Mammary epithelial cell (primary cell): ENCODE measurements at regions not wholly inside any gene's neighbourhood (a gene's known extent, or its start where the extent isn't known, plus 50 kb on each side); places are given as distances from the start of the nearest gene placed in this dataset.

Source experiments
- CTCF ChIP-seq, 2 donors: IDR thresholded peaks in 1 of 2; conservative IDR thresholded peaks in 1 of 2; 2 replicates each; pipeline ENCODE4 v1.5.1; 2011 to 2012; ENCODE audit warnings: inconsistent platforms in 2 of 2, low read length in 2 of 2, mild to moderate bottlenecking in 2 of 2, control low read depth in 1 of 2, low read depth in 1 of 2; ENCODE audit not compliant: insufficient read depth in 1 of 2; ENCODE audit errors: extremely low read depth in 1 of 2
- EZH2 ChIP-seq: IDR thresholded peaks from 2 replicates; pipeline ENCODE4 v1.6.1; 2012; ENCODE audit warnings: low read length, inconsistent platforms, borderline replicate concordance

- TF ChIP-seq EZH2 (no peak), CTCF (conservative IDR thresholded peaks at IDR 0.05 in 1 of 2, IDR thresholded peaks at IDR 0.05 in 1 of 2; ENCODE audit: extremely low read depth in 1 of 2, insufficient read depth in 1 of 2, low read depth in 1 of 2, low read length in 2 of 2) (no peak)
These were observed 684.2 kb upstream of the SPRY2 start for GRCh38 chr13:81025091-81025490.
